Heart right ventricle (tissue), 16 donors: ENCODE measurements at regions not wholly inside any gene's neighbourhood (a gene's known extent, or its start where the extent isn't known, plus 50 kb on each side); places are given as distances from the start of the nearest gene placed in this dataset.

Experiments
- ATAC-seq, 8 donors: fragments of 200-7000 bp; cut with Tn5 transposase; one replicate each; pipeline ENCODE4 v1.9.1; 2020; ENCODE audit warnings: mild to moderate bottlenecking in 8 of 8, moderate library complexity in 8 of 8, moderate number of reproducible peaks in 1 of 8
- DNase-seq, 2 donors: peaks; one replicate each; pipeline ENCODE4 v3.0.0-alpha.2; 2020
- H3K27ac ChIP-seq, 10 donors: fragments of 200-600 bp; sonication (generic) in 2 of 10; one replicate each; pipeline versions ENCODE4 v1.5.0 to v1.8.0; 2020 to 2022; ENCODE audit warnings: mild to moderate bottlenecking in 3 of 10
- H3K27me3 ChIP-seq, 7 donors: fragments of 200-600 bp; one replicate each; pipeline ENCODE4 v1.8.0; 2021 to 2022; ENCODE audit warnings: mild to moderate bottlenecking in 2 of 7
- H3K36me3 ChIP-seq, 9 donors: fragments of 200-600 bp; sonication (generic) in 1 of 9; one replicate each; pipeline versions ENCODE4 v1.5.0 to v1.8.0; 2020 to 2022; ENCODE audit warnings: mild to moderate bottlenecking in 2 of 9
- H3K4me1 ChIP-seq, 9 donors: fragments of 200-600 bp; sonication (generic) in 1 of 9; one replicate each; pipeline versions ENCODE4 v1.5.0 to v1.8.0; 2020 to 2022; ENCODE audit warnings: mild to moderate bottlenecking in 4 of 9
- H3K4me3 ChIP-seq, 10 donors: fragments of 200-600 bp; sonication (generic) in 2 of 10; one replicate each; pipeline versions ENCODE4 v1.5.0 to v1.8.0; 2020 to 2022; ENCODE audit warnings: mild to moderate bottlenecking in 7 of 10, moderate library complexity in 2 of 10
- H3K9me3 ChIP-seq, 11 donors: fragments of 200-600 bp in 10 of 11; sonication (generic) in 2 of 11; one replicate each; pipeline versions ENCODE4 v1.5.0 to v1.8.0; 2013 to 2022; ENCODE audit warnings: mild to moderate bottlenecking in 2 of 11, control low read depth in 1 of 11, moderate library complexity in 1 of 11
- CTCF ChIP-seq, 9 donors: fragments of 200-600 bp; sonication (generic) in 2 of 9; IDR thresholded peaks; one replicate each; pipeline versions ENCODE4 v1.5.0 to v1.8.0; 2021 to 2022; ENCODE audit warnings: antibody characterized with exemption in 9 of 9, mild to moderate bottlenecking in 5 of 9, moderate library complexity in 1 of 9
- WGBS, 2 donors: extraction: QIAGEN DNeasy Blood & Tissue Kit; methylation state at CpG; one replicate each; pipeline ENCODE4 v1.1.7; 2013; ENCODE audit warnings: inconsistent platforms in 1 of 2; 5-methylcytosine and 5-hydroxymethylcytosine counted together
- intact Hi-C, 10 donors: fragments of 100-400 bp; cut with DNase I; formaldehyde crosslinking; loops; one replicate each; pipeline versions ENCODE4 v1.11.1 to v1.14.2; 2022
- donor health status: Arrhythmogenic right ventricular cardiomyopathy.
- donor health status: ischemic (EF 13 %, LVEDD 7.1; RV severe dilation, severe dysfunction).
- donor health status: healthy with polysubstance abuse.
- donor health status: DM: no; HTN: yes; CAD: no.
- donor health status: DM: no; HTN: no; CAD: no.
- donor health status: ischemic (EF 25% LVEDD 6.9; RV normal size, moderate dysfunction).
- donor health status: ischemic (EF 25% LVEDD 5.7; RV mildly dilated, moderate dysfunction).
- donor health status: healthy.
- donor health status: DM: yes; HTN: yes; CAD: no.
- donor health status: Ischemic cardiomyopathy.
- donor health status: ischemic (EF 35%, LVEDD 5.7; RV mildly dilated, moderate dysfunction).
- donor health status: nonischemic (EF 11% LVEDD 7.7; RV severe dilation, severe dysfunction).
- donor health status: DM: yes; HTN: yes; CAD: no.
- donor health status: PGD.
- donor health status: ischemic (EF 29% LVEDD 5.4; RV normal size, mild dysfunction).
- donor health status: nonischemic (EF 23%, LVEDD 6.1; RV moderate dilation, normal function).

DNA sequence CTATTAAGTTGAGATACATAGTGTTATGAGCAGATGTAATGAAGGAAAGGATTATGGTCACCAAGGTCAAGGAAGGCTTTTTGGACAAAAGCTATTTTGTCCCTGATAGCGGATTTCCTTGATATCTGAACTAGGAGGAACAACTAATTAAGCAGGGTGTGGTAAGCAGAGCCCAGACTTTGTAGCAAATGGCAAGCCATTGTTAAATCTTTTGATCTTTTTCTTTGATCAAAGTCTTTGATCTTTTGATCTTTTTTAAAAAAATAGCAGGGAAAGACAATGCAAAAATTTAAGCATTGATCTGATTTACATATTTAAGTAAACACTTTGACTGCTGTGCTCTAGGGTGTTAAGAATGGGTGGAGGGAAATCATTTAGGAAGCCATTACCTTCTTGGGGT is 1242.0 kb downstream of the MAT2B start:
- WGBS, 2 donors, result 56 to 59% methylated on average over 1 of the region's 1 CpG
- Histone ChIP-seq H3K27me3 (no peaks in the 10 kb centered on the region), H3K4me1 (no peaks in the 10 kb centered on the region), H3K4me3 (no peak overlapping the region), H3K36me3 (no peaks in the 10 kb centered on the region), H3K9me3 (no peaks in the 10 kb centered on the region), H3K27ac (no peak overlapping the region)
- TF ChIP-seq CTCF (IDR thresholded peaks at IDR 0.05), result no peak
- intact Hi-C loops, result no loop called here
- no peak for DNase-seq
- ATAC-seq, result no peak

DNA sequence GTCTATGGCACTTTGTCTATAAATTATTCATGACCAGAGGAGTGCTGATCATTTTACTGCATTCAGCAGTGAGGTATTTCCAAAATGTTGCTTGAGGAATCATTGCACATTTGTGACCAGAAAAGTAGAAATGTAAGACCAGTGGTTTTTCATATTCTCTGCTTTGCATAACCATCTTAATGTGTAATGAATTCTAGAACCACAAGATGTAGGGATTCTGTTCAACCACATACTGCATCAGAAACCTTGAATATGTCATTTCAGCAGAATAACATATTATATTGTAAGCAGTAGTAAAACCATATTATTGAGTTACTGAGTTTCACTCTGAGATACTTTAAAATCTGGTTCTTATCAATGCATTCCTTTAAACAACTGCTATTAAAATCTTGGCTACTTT is 1243.4 kb downstream of the MAT2B start:
- intact Hi-C loops, result no loop called here
- no peak for TF ChIP-seq CTCF (IDR thresholded peaks at IDR 0.05)
- DNase-seq (no peak), ATAC-seq (no peak)
- no peaks in the 10 kb centered on the region for H3K27me3 ChIP-seq
- no peaks in the 10 kb centered on the region for H3K36me3 ChIP-seq
- no peak overlapping the region for H3K27ac ChIP-seq
- H3K9me3 ChIP-seq, result no peaks in the 10 kb centered on the region
- H3K4me3 ChIP-seq, result no peak overlapping the region
- no peaks in the 10 kb centered on the region for H3K4me1 ChIP-seq

DNA sequence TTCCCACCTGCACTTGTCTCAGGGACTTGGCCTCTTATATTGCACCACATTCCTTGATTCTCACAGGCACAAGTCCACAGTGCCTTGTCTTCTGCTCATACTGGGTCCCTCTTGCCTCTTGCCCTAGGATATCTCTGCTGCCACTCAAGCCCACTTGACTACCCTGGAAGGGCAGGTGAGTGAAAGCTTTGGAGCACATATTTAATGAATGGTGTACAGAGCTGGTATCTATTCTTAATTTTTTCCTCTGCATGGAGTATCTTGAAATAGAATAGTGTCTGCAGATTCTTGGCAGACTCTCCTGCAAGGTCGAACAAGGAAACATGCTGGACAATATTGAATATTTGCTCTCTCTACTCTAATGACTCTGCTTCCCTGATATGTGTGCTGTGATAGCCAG is 1248.0 kb downstream of the MAT2B start:
- H3K9me3 ChIP-seq, result no peaks in the 10 kb centered on the region
- no peaks in the 10 kb centered on the region for H3K36me3 ChIP-seq
- DNase-seq (no peak), ATAC-seq (peak in 2 of 8 donors; percentile 19 to 42)
- H3K27ac ChIP-seq, result no peak overlapping the region
- 18 to 44% methylated on average over 1 of the region's 1 CpG for WGBS, 2 donors
- TF ChIP-seq CTCF (IDR thresholded peaks at IDR 0.05), result no peak
- no peaks in the 10 kb centered on the region for H3K4me1 ChIP-seq
- H3K27me3 ChIP-seq, result peaks cover 0 to 4% (median 0%) of the 10 kb centered on the region in 7 donors
- no peak overlapping the region for H3K4me3 ChIP-seq
- intact Hi-C loops, result no loop called here

DNA sequence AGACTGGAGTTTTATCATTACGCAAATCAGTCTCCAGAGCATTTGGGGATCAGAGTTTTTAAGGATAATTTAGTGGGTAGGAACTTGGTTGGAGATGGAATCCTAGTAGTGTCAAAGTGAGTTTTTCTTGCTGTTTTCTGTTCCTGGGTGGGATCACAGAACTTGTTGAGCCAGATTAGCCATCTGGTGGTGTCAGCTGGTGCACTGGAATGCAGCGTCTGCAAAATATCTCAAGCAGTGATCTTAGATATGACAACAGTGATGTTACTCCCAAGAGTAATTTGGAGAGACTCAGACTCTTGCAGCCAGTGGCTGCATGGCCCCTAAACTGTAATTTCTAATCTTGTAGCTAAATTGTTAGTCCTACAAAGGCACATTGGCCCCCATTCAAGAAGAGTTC is 1257.8 kb downstream of the MAT2B start:
- Histone ChIP-seq H3K27me3 (peaks cover 0 to 2% (median 0%) of the 10 kb centered on the region in 7 donors), H3K9me3 (peaks cover 0 to 11% (median 0%) of the 10 kb centered on the region in 11 donors), H3K4me1 (no peaks in the 10 kb centered on the region), H3K36me3 (no peaks in the 10 kb centered on the region), H3K4me3 (no peak overlapping the region), H3K27ac (no peak overlapping the region)
- ATAC-seq (no peak), DNase-seq (no peak)
- intact Hi-C loops, result no loop called here
- WGBS, 2 donors, result 72 to 86% methylated on average over 2 of the region's 2 CpGs
- no peak for TF ChIP-seq CTCF (IDR thresholded peaks at IDR 0.05)

DNA sequence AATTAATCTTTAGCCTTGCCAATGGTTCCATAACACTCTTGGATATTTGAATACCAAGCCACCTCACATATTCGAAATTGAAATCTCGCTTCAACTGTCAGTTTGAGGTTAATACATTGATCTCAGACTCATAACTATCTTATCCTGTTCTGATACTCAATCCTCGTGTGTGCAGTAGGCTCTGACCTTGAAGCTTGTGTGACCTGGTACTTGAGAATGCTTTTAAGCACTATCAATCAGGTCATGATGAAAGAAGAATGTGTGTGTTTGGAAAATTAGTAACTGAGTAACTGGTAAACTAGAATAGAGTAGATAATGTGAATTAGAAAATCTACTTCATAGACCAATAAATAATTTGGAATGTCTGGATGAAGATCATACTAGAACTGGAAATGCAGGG is 1266.7 kb downstream of the MAT2B start:
- no peaks in the 10 kb centered on the region for H3K4me1 ChIP-seq
- ATAC-seq, result no peak
- intact Hi-C loops, result no loop called here
- no peaks in the 10 kb centered on the region for H3K27me3 ChIP-seq
- H3K4me3 ChIP-seq, result no peak overlapping the region
- WGBS, 2 donors, result 41 to 45% methylated on average over 3 of the region's 3 CpGs
- H3K9me3 ChIP-seq, result peaks cover 0 to 7% (median 0%) of the 10 kb centered on the region in 11 donors
- no peak overlapping the region for H3K27ac ChIP-seq
- H3K36me3 ChIP-seq, result no peaks in the 10 kb centered on the region
- no peak for TF ChIP-seq CTCF (IDR thresholded peaks at IDR 0.05)
- no peak for DNase-seq
